SKM-1 treated with dmso at 0.1 percent for 144 hours (cell line): ENCODE measurements at regions not wholly inside any gene's neighbourhood (a gene's known extent, or its start where the extent isn't known, plus 50 kb on each side); places are given as distances from the start of the nearest gene placed in this dataset.
A peak's percentile ranks its signal among the peaks of the same experiment; 100 is the strongest.

Experiments
- DNase-seq: peaks from one replicate; lab custom pipeline; 2025; ENCODE audit not compliant: unreplicated experiment; lab: John Stamatoyannopoulos, UW

GRCh38 chr2:128467321-128467969 is 148.8 kb upstream of the HS6ST1 start:
- no peak for DNase-seq

GRCh38 chr2:128468186-128468920 is 149.7 kb upstream of the HS6ST1 start:
- DNase-seq: no peak

GRCh38 chr2:128469203-128469602 is 150.5 kb upstream of the HS6ST1 start:
- no peak for DNase-seq

GRCh38 chr2:128469875-128470274 is 151.2 kb upstream of the HS6ST1 start:
- no peak for DNase-seq

GRCh38 chr2:128472789-128473174 is 154.1 kb upstream of the HS6ST1 start:
- DNase-seq: peak; percentile 95

- DNase-seq: peak; percentile 95
Observed at GRCh38 chr2:128473175-128474035, 154.7 kb upstream of the HS6ST1 start.

- no peak for DNase-seq
Observed at GRCh38 chr2:128474036-128474955, 155.6 kb upstream of the HS6ST1 start.

- DNase-seq: no peak
Observed at GRCh38 chr2:128474962-128475361, 156.3 kb upstream of the HS6ST1 start.

- no peak for DNase-seq
Observed at GRCh38 chr2:128475427-128476211, 157.0 kb upstream of the HS6ST1 start.

GRCh38 chr2:128477026-128477820 is 158.6 kb upstream of the HS6ST1 start:
- DNase-seq: no peak

- no peak for DNase-seq
Observed at GRCh38 chr2:128477891-128478290, 159.2 kb upstream of the HS6ST1 start.

GRCh38 chr2:128485761-128486639 is 167.3 kb upstream of the HS6ST1 start:
- DNase-seq: no peak

- DNase-seq: no peak
Observed at GRCh38 chr2:128486640-128487375, 168.1 kb upstream of the HS6ST1 start.

- no peak for DNase-seq
Observed at GRCh38 chr2:128487650-128488387, 169.2 kb upstream of the HS6ST1 start.

- no peak for DNase-seq
Observed at GRCh38 chr2:128488434-128488833, 169.8 kb upstream of the HS6ST1 start.

- peak; percentile 22 for DNase-seq
Observed at GRCh38 chr2:128489526-128490273, 171.0 kb upstream of the HS6ST1 start.
